IPS DF 19.7 (cell line): ENCODE measurements at regions not wholly inside any gene's neighbourhood (a gene's known extent, or its start where the extent isn't known, plus 50 kb on each side); places are given as distances from the start of the nearest gene placed in this dataset.
"Not testable (repeated sequence)": the region's sequence is repeated elsewhere in the genome, so short reads cannot be mapped to it uniquely, and the experiment has no call there.

Source experiments
- DNase-seq: peaks from one replicate; pipeline ENCODE4 v3.0.0-alpha.2; 2013; ENCODE audit warnings: low read depth, low spot score

DNA sequence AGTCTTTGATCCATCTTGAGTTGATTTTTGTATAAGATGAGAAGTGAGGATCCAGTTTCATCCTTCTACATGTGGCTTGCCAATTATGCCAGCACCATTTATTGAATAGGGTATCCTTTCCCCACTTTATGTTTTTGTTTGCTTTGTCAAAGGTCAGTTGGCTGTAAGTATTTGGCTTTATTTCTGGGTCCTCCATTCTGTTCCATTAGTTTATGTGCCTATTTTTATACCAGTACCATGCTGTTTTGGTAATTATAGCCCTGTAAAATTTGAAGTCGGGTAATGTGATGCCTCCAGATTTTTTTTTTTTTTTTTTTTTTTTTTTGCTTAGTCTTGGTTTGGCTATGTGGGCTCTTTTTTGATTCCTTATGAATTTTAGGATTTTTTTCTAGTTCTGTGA, 203.0 kb upstream of the IRX5 start:
- DNase-seq, result not testable (repeated sequence)

- no peak for DNase-seq
Observed at GRCh38 chr16:54724346-54724925, 206.2 kb upstream of the IRX5 start.

DNA sequence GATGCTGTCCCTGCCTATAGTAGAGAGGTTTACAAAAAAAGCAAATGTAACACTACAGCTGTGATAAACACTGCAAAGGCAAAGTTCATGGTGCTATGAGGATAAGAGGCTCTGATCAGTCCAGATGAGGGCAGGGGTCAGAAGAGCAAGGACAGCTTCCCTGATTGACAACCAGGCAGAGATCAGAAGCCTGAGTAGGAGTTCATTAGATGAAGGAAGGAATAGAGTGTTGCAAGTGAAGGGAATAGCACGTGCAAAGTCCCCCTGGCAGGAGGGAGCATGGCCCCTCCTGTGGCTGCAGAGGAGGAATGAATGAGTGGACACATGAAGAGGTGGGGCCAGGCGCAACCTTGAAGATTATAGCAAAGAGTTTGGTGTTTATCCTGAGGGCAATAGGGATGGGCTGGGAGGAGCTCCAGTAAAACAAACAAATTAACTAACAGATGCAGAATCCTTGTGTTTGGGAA, 208.4 kb upstream of the IRX5 start:
- DNase-seq, result no peak

GRCh38 chr16:54720259-54720658, 210.4 kb upstream of the IRX5 start:
- DNase-seq, result no peak

GRCh38 chr16:54719624-54720023, 211.0 kb upstream of the IRX5 start:
- no peak for DNase-seq

DNA sequence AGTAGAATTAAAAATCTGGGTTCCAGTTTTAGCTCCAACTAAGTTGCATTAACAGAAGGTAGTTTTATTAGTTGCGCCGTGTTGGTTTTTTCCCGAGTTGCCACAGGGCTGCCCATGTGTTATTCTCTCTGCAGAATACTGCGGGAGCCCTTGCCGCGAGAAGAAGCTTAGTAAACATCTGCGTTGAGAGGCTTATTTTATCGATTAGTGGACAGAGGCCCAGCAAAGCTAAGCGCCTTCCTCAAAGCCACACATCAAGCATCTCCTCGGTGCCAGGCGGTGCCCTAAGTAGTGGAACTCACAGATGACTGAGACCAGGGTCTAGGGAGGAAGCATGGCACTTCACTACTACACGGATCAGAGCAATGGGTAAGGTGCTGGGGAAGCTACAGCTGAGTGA, 212.3 kb upstream of the IRX5 start:
- no peak for DNase-seq

DNA sequence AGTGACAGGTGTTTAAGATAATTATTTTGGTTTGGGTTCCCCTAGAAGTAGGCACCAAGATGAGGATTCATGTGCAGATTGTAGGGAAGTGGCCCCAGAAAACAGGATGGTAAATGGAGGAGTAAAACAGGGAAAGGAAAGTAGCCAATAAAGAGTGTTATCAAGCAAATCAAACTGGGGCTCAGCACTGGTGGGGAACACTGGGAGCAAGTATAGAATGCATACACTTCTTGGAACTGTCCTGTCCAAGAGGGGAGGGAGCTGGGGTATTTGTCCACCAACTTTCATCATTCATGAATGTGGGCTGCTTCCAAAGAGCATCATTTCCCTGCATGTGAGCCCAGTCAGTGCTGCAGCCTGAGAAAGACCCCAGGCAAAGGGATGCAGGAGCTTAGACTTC, 215.7 kb upstream of the IRX5 start:
- no peak for DNase-seq

DNA sequence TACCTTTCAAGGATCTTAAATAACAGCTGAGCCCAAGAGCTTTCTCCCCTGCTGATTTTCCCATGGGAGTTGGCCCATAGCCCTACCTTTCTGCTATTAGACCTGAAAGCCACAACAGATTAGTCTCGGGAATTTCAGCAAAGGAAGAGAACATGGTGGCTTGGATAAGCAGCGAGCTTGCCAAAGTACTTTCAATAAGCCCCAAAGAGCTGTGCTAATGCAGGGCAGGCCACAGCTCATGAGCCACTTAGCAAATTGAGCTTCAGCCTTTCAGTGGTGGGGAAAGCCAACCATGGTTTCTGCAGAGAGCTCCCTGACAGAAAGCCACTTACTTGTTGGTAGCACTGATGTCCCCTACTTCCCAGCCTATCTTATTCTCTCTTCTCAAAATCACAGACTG, 217.8 kb upstream of the IRX5 start:
- no peak for DNase-seq

- no peak for DNase-seq
Observed at GRCh38 chr16:54707813-54708212, 222.9 kb upstream of the IRX5 start.

DNA sequence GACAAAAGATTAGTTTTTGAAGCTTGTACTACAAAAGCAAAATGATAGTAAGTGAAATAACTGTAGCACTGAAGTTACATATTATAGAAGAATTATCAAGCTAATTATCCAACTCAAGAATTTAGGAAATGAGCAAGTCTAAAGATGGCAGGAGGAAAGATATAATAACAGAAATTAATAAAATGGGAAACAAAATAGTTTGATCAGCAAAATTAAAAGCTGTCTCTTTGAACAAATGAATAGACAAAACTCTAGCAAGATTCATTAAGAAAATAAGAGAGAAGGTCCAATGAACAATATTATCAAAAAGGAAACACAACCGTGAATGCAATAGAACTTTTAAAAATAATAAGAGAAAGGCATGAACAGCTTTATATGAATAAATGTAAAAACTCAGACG, 224.3 kb upstream of the IRX5 start:
- no peak for DNase-seq

- DNase-seq, result no peak
Observed at GRCh38 chr16:54703339-54703738, 227.3 kb upstream of the IRX5 start.

DNA sequence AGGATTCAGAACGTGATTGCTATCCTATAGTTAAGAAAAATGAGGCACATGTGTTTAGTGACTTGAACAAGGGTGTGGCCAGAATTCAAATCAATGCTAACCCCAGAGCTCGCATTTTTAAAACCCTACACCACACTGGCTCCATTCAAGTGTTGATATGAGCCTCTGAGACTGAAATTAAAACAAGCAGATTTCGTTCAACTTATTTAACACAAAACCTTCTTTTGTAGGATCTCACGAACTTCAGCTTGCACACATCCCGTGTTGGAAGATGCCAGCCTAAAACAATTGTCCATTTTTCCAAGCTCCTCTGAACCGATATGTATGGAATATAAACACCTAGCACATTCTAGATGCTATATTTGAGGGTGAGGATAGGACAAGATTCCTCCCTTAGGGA, 231.0 kb upstream of the IRX5 start:
- DNase-seq, result no peak

DNA sequence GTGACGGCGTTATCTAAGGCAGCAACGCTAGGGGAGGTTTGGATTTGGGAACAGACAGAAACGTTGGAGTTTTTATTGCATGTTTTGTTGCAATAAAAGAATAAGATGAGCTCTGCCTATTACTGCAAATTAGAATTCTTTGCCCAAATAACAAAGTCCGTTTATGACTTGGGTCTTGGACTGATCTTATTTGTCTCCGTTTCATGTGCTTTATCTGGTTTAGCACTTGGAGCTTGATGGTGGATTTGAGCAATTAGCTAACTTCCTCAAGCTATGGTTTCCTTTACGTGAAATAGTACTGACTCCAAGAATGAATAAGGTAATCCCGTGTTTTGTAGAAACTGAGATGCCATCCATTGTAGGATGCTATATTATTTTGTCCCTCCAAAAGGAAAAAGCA, 233.0 kb upstream of the IRX5 start:
- no peak for DNase-seq

DNA sequence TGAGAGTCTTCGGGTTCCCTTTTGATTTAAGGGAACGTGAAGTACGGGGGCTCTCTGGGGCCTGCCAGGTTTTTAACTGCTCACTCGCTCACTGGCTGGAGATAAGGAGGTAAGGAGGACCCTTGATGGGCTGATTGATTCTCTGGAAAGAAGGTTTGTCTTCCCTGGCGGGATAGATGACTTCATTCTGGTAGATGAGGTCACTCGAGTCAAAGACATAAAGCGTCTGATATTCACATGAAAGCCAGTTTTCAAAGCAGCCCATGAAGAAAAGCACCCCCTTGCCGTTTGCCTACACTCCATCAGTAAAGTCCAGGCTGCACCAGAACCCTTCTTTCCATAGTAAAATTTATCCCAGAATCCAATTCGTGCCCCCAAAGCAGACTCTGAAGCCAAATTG, 233.7 kb upstream of the IRX5 start:
- DNase-seq, result no peak

DNA sequence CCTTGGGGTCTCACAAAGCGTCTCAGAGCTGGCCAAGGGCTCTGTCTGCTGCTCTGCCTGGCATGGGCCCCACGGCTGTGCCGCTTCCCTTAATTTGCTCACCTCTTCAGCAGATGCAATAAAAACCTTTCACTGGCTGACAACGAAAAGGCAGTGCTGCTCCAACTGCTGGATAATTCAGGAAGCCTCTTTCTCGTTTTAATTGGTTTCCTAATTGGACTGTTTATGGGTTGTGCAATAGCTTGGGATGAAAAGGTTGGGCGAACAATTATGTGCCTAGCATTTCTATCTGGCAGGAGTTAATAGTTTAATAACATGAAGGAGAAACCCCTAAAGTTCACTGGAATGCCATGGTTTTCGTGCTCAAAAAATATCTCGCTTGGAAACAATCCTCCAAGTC, 234.1 kb upstream of the IRX5 start:
- no peak for DNase-seq

DNA sequence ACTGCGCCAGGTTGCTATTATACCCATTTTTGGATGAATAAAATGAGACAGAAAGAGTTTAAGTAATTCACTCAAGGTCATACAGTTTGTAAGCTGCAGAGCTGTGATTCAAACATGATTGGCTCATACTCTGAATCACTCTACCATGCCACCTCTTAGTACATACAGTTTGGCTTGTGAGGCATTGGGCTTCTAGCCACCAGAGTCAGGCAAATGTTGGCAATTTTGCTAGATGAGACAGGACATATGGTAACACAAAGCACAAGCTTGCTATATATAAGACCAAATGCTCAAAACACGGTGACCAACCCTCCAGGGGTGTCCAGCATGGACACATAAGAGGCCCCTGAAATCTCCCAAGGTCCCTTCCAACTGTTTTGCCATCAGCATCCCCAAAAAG, 236.0 kb upstream of the IRX5 start:
- DNase-seq, result no peak

DNA sequence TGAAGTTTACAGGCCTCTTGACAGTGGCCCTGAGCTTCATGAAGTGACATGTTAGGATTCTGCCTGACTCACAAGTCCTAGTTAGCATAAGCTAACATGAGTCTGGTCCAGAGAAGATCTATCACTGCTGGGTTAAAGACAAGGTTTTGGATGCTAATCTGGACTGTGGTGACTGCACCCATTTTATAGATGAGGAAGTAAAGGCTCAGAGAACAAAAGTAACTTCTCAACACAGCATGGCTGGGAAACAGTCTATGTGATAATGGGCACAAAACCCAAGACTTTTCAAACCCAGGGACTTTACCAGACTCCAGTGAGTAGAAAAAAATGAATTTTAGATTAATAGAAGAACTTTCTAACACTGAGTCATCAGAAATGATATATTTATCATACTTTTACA, 236.8 kb upstream of the IRX5 start:
- DNase-seq, result no peak

DNA sequence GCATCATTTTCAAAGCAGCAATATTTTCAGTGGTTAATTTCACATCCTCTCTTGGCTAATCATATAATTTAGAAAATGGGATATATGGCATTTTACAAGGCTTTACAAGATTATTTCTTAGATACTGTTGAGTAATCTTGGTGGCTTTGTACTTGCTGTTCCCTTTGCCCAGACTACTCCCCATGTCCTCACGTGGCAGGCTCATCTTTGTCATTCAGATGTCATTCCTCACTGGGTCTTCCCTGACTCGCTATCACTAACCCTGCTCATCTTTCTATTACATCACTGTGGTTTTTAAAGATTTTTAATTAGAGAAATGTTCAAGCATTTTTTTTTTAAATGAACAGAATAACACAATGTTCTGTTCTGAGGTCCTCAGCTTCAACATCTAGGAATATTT, 240.0 kb upstream of the IRX5 start:
- DNase-seq, result no peak

- no peak for DNase-seq
Observed at GRCh38 chr16:54690306-54690705, 240.4 kb upstream of the IRX5 start.

- DNase-seq, result no peak
Observed at GRCh38 chr16:54689072-54689865, 241.4 kb upstream of the IRX5 start.

GRCh38 chr16:54688339-54688738, 242.3 kb upstream of the IRX5 start:
- no peak for DNase-seq

DNA sequence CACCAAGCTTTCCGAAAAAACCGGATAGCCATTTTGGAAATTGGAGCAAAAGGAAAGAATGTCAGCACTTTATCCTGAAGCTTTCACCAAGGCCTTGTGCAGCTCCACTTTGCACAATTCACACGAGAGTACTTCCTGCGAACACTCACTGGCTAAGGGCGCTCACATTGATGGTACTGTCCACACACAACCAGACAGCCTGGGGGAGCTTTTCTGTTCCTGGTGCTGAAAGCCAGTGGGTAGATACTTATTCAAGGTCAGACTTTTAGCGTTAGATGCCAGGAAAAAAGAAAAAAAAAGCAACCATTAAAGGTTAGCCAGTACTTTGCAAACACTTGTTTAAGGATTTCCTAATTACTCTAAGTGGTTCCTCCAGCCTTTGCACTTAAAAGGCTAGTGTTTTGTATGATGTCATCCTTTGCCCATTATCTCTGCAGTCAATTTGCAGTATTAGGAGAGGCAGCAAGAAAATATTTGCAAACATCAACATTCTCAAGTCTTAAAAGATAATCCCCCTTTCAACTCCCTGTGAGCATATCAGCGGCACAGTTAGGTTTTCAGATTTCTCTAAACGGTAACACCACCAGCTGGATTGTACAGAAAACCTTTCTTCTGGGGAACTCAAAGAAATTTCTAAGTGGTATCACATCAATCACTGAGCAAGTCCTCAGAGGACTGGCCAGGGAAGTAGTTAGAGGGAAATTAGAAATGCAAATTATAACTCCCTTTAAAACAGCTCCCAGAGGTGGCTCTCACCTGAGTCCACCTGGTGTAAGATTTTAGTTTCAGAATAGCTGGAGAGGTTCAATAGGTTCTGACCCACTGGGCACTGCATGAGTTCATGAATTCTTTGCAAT, 243.4 kb upstream of the IRX5 start:
- no peak for DNase-seq

GRCh38 chr16:54685682-54686081, 245.0 kb upstream of the IRX5 start:
- no peak for DNase-seq
